Bronchial epithelial cell (primary cell): ENCODE measurements at regions not wholly inside any gene's neighbourhood (a gene's known extent, or its start where the extent isn't known, plus 50 kb on each side); places are given as distances from the start of the nearest gene placed in this dataset.

Experiments
- DNase-seq: peaks from one replicate; pipeline ENCODE4 v3.0.0-alpha.2; 2010; ENCODE audit warnings: low read depth
- FAIRE-seq: peaks from 2 replicates; lab custom pipeline; 2011; peaks lifted over from hg19 to GRCh38; lab: Jason Lieb, UNC
- H3K27me3 ChIP-seq: 2 replicates; pipeline ENCODE4 v1.5.1; 2011; ENCODE audit warnings: low read length; ENCODE audit not compliant: control insufficient read depth, insufficient read depth
- H3K36me3 ChIP-seq: 2 replicates; pipeline ENCODE4 v1.5.1; 2011; ENCODE audit warnings: low read length; ENCODE audit not compliant: control insufficient read depth, insufficient read depth
- H3K4me3 ChIP-seq: 2 replicates; pipeline ENCODE4 v1.5.1; 2011; ENCODE audit warnings: mild to moderate bottlenecking, low read depth, low read length, control low read depth
- TF ChIP-seq, protein P1 (sequence below): IDR thresholded peaks from 2 replicates; pipeline ENCODE4 v1.5.1; 2011; ENCODE audit warnings: mild to moderate bottlenecking, moderate library complexity, low read length, control low read depth, inconsistent platforms; ENCODE audit not compliant: insufficient read depth, severe bottlenecking

DNA sequence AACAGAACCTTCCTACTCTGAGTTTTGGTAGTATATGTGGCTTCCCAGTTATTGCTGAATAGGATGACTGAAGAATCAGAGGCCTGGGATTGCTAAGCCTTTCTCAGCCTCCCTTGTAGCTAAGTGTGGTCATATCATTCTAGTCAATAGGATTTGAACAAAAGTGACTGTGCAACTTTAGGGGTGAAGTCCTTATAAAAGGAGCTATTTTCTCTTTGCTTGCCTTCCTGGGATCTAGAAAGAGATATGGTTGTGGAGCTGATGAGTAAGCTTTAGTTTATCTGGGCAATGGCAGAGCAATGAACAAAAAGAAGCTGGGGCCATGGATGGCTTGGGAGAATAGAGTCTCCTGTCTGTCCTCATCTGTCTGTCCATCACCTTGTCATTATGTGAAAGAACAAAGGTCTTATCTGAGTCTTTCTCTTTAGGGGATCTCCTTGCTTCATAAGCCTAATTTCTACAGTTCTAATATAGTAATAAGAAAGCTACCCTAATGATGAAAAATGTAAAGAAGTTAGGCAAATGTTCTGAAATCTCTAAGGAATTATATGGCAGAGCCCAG lies 91.5 kb downstream of the TENT5C start:
- no peak for DNase-seq
- Histone ChIP-seq H3K27me3 (peaks cover 2% of the 10 kb centered on the region), H3K4me3 (no peak overlapping the region), H3K36me3 (no peaks in the 10 kb centered on the region)
- TF ChIP-seq, protein P1, sequence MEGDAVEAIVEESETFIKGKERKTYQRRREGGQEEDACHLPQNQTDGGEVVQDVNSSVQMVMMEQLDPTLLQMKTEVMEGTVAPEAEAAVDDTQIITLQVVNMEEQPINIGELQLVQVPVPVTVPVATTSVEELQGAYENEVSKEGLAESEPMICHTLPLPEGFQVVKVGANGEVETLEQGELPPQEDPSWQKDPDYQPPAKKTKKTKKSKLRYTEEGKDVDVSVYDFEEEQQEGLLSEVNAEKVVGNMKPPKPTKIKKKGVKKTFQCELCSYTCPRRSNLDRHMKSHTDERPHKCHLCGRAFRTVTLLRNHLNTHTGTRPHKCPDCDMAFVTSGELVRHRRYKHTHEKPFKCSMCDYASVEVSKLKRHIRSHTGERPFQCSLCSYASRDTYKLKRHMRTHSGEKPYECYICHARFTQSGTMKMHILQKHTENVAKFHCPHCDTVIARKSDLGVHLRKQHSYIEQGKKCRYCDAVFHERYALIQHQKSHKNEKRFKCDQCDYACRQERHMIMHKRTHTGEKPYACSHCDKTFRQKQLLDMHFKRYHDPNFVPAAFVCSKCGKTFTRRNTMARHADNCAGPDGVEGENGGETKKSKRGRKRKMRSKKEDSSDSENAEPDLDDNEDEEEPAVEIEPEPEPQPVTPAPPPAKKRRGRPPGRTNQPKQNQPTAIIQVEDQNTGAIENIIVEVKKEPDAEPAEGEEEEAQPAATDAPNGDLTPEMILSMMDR, result no peak
- no peak for FAIRE-seq

DNA sequence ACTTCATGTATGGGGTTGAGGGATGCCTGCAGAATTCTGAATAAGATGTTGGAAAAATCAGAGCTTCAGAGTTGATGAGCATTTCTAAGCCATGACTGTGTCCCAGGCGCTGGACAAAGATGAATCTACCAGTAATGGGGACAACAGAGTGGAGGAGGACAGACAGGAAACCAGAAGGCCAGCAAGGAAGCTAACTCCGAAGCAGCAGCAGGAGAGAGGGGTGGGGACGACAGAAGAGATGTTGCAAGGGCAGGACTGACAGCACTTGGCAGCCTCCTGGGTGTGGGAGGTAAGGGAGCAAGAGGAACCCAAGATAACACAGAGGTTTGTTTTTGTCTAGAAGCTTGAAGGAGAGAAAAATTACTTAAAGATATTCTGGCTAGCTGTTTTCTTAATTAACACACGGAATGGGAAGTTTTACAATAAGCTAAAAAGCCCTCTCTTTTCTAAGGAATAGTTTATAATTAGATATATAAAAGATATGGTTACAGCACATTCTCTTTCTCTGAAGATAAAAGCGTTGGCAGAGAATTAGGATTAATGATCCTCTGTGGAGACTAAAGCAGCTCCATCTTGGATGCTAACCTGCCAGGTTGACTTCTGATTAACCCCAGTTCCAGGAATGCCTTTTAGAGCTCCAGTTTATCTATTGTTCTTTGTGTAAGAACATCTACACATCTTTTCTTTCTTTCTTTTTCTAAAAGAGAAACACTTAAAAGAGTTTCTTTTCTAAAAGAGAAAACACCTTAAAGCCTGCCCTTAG lies 92.7 kb downstream of the TENT5C start:
- H3K36me3 ChIP-seq, result no peaks in the 10 kb centered on the region
- DNase-seq (no peak), FAIRE-seq (no peak)
- H3K27me3 ChIP-seq, result peaks cover 2% of the 10 kb centered on the region
- no peak overlapping the region for H3K4me3 ChIP-seq
- TF ChIP-seq, protein P1, result no peak

DNA sequence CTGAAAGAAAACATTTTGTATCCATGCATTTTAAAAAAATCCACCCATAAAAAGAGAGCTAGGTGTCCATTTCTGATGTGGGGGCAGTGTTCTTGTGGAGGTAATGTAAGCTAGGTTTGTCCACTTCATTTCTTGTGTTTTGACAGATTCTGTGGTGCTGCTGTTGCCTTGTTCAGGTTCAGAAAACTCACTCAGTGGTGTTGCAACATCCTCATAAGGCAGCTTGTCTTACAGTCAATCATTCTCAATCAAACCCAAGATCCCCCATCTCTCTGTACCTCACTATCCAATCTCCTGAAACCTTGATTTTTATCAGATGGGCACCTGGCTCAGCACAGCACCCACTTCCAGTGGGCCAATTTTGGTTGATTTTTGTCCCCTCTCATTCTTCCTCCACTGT lies 94.1 kb downstream of the TENT5C start:
- TF ChIP-seq, protein P1, result no peak
- no peak overlapping the region for H3K4me3 ChIP-seq
- H3K27me3 ChIP-seq, result no peaks in the 10 kb centered on the region
- no peaks in the 10 kb centered on the region for H3K36me3 ChIP-seq
- DNase-seq (no peak), FAIRE-seq (no peak)

DNA sequence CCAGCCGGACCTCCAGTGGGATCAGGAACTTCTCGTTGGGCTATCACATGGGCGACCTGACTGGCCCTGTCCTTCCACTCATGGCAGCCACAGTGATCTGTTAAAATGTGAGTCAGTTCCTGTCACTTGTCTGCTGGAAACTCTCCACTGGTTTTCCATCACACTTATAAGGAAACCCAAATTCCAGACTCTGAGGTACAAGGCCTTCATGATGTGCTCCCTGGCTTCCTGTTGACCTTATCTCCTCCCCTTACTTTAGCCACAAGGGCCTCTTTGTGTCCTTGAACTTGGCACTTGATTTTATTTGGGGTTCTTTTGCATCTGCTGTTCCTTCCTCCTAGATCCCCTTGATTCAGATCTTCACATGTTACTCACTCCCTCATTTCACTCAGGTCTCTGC lies 96.8 kb downstream of the TENT5C start:
- no peaks in the 10 kb centered on the region for H3K27me3 ChIP-seq
- TF ChIP-seq, protein P1, result no peak
- DNase-seq, result no peak
- FAIRE-seq, result no peak
- H3K4me3 ChIP-seq, result no peak overlapping the region
- H3K36me3 ChIP-seq, result no peaks in the 10 kb centered on the region

DNA sequence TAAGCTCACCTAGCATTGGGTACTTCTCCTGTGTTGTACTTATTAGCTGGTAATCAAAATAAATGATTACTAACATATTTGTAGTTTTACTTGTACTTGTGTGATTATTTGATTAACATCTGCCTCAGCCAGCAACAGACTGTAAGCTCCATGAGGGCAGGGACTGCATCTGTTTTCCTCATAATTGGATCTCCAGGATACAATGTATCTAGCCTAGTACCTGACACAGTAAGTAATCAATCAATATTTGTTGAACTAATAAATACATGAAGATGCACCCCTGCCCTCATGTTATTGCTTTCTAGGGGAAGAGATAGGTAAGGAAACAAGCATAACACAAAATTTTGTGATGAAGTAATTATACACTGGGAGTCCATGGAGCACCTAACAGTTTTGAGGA lies 101.5 kb downstream of the TENT5C start:
- no peak overlapping the region for H3K4me3 ChIP-seq
- H3K36me3 ChIP-seq, result no peaks in the 10 kb centered on the region
- DNase-seq, result no peak
- no peaks in the 10 kb centered on the region for H3K27me3 ChIP-seq
- TF ChIP-seq, protein P1, result no peak
- no peak for FAIRE-seq
